Loucy (cell line): ENCODE measurements at regions not wholly inside any gene's neighbourhood (a gene's known extent, or its start where the extent isn't known, plus 50 kb on each side); places are given as distances from the start of the nearest gene placed in this dataset.

Experiments used
- H2AFZ ChIP-seq: fragments of 200-600 bp; sonication (generic); 2 replicates; pipeline ENCODE4 v1.6.0; 2016; ENCODE audit warnings: antibody characterized with exemption, mild to moderate bottlenecking, low read length, moderate library complexity
- H3F3A ChIP-seq: fragments of 200-600 bp; 2 replicates; pipeline ENCODE4 v1.6.0; 2016; ENCODE audit warnings: antibody characterized with exemption, low read depth, mild to moderate bottlenecking
- H3K27me3 ChIP-seq: fragments of 200-600 bp; sonication (generic); 2 replicates; pipeline ENCODE4 v1.6.1; 2014; ENCODE audit warnings: low read length, mild to moderate bottlenecking; ENCODE audit not compliant: insufficient read depth, poor library complexity, severe bottlenecking
- H3K36me3 ChIP-seq: fragments of 200-600 bp; sonication (generic); 2 replicates; pipeline ENCODE4 v1.6.1; 2016; ENCODE audit warnings: low read length; ENCODE audit not compliant: insufficient read depth
- H3K4me1 ChIP-seq: fragments of 200-600 bp; sonication (generic); 2 replicates; pipeline ENCODE4 v1.5.1; 2014; ENCODE audit warnings: low read length, mild to moderate bottlenecking; ENCODE audit not compliant: insufficient read depth, poor library complexity, severe bottlenecking
- H3K4me2 ChIP-seq: fragments of 200-600 bp; sonication (generic); 2 replicates; pipeline ENCODE4 v1.6.0; 2014; ENCODE audit warnings: antibody characterized with exemption, low read length, low read depth, mild to moderate bottlenecking; ENCODE audit not compliant: poor library complexity, severe bottlenecking
- H3K4me3 ChIP-seq: fragments of 200-600 bp; sonication (generic); 2 replicates; pipeline ENCODE4 v1.5.1; 2014; ENCODE audit warnings: low read length, mild to moderate bottlenecking, mixed read lengths; ENCODE audit not compliant: poor library complexity, severe bottlenecking
- H3K79me2 ChIP-seq: fragments of 200-600 bp; sonication (generic); 2 replicates; pipeline ENCODE4 v1.6.1; 2014; ENCODE audit warnings: low read length; ENCODE audit not compliant: insufficient read depth
- H3K9ac ChIP-seq: fragments of 200-600 bp; sonication (generic); 2 replicates; pipeline ENCODE4 v1.6.0; 2014; ENCODE audit warnings: mild to moderate bottlenecking, low read depth, low read length, moderate library complexity; ENCODE audit not compliant: poor library complexity, severe bottlenecking
- H3K9me2 ChIP-seq: fragments of 200-600 bp; sonication (generic); replicated peaks from 2 replicates; pipeline ENCODE4 v1.6.1; 2016; ENCODE audit warnings: low read depth, low read length, mixed read lengths
- H3K9me3 ChIP-seq: fragments of 200-600 bp; sonication (generic); 2 replicates; pipeline ENCODE4 v1.6.1; 2014; ENCODE audit warnings: mild to moderate bottlenecking, antibody characterized with exemption, low read length, low read depth; ENCODE audit not compliant: insufficient read depth
- H4K20me1 ChIP-seq: fragments of 200-600 bp; sonication (generic); 2 replicates; pipeline ENCODE4 v1.6.0; 2014; ENCODE audit warnings: antibody characterized with exemption, low read length, mild to moderate bottlenecking; ENCODE audit not compliant: insufficient read depth, poor library complexity, severe bottlenecking
- EZH2phosphoT487 ChIP-seq: fragments of 200-600 bp; IDR thresholded peaks from 2 replicates; pipeline ENCODE4 v1.6.1; 2018; ENCODE audit warnings: antibody characterized with exemption, mild to moderate bottlenecking, moderate library complexity, borderline replicate concordance
- TF ChIP-seq, protein P1 (sequence below): fragments of 200-600 bp; sonication (generic); conservative IDR thresholded peaks from 2 replicates; pipeline ENCODE4 v1.5.1; 2014; ENCODE audit warnings: mild to moderate bottlenecking, antibody characterized with exemption, low read length

DNA sequence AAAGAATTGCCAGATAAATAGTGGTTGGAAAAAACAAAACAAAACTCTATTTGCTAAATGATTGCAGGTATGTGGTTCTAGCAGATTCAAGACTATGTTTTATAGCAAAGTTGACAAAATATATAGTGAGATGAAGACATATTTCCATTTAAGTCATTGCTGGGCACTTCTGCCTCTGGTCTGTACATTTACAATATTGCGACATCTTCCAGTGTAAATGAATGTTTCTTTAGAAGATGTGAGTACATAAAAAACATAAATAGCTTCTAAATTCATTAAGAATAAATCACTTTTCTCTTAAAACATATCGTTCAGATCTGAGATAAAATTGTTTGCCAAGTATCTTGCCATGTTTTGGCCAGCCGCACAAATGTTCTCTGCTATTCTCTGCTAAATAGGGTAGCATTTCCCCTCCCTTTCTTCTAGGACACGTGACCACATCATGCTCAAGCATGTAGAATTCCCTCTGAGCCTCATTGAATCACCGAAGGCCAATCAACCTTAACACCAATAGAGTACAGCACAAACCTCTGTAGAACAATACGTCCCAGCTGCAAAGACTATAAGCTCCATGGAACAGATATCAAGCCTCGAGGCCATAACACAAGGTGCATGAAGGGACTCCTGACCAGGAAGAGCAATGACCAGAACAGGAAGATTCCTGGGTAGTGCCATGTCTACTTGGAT lies 1173.3 kb downstream of the GATA3 start:
- TF ChIP-seq, protein P1, sequence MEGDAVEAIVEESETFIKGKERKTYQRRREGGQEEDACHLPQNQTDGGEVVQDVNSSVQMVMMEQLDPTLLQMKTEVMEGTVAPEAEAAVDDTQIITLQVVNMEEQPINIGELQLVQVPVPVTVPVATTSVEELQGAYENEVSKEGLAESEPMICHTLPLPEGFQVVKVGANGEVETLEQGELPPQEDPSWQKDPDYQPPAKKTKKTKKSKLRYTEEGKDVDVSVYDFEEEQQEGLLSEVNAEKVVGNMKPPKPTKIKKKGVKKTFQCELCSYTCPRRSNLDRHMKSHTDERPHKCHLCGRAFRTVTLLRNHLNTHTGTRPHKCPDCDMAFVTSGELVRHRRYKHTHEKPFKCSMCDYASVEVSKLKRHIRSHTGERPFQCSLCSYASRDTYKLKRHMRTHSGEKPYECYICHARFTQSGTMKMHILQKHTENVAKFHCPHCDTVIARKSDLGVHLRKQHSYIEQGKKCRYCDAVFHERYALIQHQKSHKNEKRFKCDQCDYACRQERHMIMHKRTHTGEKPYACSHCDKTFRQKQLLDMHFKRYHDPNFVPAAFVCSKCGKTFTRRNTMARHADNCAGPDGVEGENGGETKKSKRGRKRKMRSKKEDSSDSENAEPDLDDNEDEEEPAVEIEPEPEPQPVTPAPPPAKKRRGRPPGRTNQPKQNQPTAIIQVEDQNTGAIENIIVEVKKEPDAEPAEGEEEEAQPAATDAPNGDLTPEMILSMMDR: no peak
- TF ChIP-seq EZH2phosphoT487: no peak
- Histone ChIP-seq H3K4me2 (no peak overlapping the region), H3K4me1 (peaks cover 3% of the 10 kb centered on the region), H4K20me1 (no peaks in the 10 kb centered on the region), H3K9me2 (no peaks in the 10 kb centered on the region), H3K9ac (no peak overlapping the region), H2AFZ (no peak overlapping the region), H3K4me3 (no peak overlapping the region), H3K79me2 (no peaks in the 10 kb centered on the region), H3F3A (no peaks in the 10 kb centered on the region), H3K9me3 (no peaks in the 10 kb centered on the region), H3K27me3 (no peaks in the 10 kb centered on the region), H3K36me3 (no peaks in the 10 kb centered on the region)

DNA sequence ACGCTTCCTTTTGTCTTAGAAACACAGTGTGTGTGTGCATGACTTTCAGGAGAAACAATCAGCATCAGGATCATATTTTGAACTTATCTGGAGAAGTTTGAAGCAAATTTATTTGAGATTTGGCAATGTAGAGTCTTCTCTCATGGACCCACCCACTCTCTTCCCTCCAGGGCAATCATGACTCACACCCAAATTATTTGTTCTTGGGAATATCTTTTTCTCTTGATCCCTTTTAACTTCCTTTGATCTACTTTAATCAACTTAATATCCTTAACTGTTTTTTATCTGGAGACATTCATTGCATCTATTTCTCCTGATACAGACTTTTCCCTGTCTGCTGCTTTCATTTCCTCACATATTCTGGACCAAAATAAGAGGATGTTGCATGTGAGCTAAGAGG lies 1174.3 kb downstream of the GATA3 start:
- Histone ChIP-seq H3K4me2 (no peak overlapping the region), H3K79me2 (no peaks in the 10 kb centered on the region), H2AFZ (no peak overlapping the region), H3K9me3 (no peaks in the 10 kb centered on the region), H3K9me2 (no peaks in the 10 kb centered on the region), H3K4me1 (peaks cover 3% of the 10 kb centered on the region), H3K27me3 (no peaks in the 10 kb centered on the region), H4K20me1 (no peaks in the 10 kb centered on the region), H3K36me3 (no peaks in the 10 kb centered on the region), H3F3A (no peaks in the 10 kb centered on the region), H3K4me3 (no peak overlapping the region), H3K9ac (no peak overlapping the region)
- TF ChIP-seq, protein P1: no peak
- no peak for TF ChIP-seq EZH2phosphoT487

DNA sequence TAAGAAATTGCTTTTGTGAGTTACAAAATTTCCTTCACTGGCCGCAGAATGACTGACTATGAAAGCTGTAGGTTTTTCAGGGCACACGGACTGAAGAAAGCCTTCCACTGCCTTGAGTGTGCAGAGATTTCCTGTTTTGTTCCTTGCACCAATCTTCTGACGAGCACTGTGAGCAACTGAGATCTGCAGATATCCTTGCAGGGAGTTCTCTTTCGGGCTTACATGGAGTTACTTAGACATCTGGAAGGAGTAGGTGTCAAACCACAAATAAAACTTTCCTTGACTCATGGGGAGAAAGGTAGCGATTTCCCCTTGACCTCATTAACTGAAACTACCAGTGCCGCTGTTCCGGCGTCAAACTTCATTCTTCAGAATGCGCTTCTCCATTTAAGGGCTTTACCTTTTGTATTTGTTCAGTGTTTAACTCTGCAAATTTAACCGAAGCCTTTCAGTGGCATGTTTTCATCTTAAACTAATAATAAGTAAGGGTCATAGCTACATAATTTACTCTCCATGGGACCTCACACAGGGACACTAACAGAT lies 1175.3 kb downstream of the GATA3 start:
- Histone ChIP-seq H4K20me1 (no peaks in the 10 kb centered on the region), H3K27me3 (no peaks in the 10 kb centered on the region), H3K4me2 (peak overlapping the region; percentile 45), H3K9me3 (no peaks in the 10 kb centered on the region), H3K9ac (no peak overlapping the region), H3K4me1 (peaks cover 3% of the 10 kb centered on the region), H3K36me3 (no peaks in the 10 kb centered on the region), H3K79me2 (no peaks in the 10 kb centered on the region), H3K4me3 (peak overlapping the region; percentile 42), H3K9me2 (no peaks in the 10 kb centered on the region), H3F3A (no peaks in the 10 kb centered on the region), H2AFZ (peak overlapping the region; percentile 43; the same call in 1 of the 2 replicates)
- TF ChIP-seq, protein P1: no peak
- no peak for TF ChIP-seq EZH2phosphoT487
